ENCODE measurements at regions not wholly inside any gene's neighbourhood (a gene's known extent, or its start where the extent isn't known, plus 50 kb on each side); places are given as distances from the start of the nearest gene placed in this dataset.

- DNase-seq, result no peak
Observed at GRCh38 chr14:101237252-101237616, 324.1 kb upstream of the DIO3 start.

DNA sequence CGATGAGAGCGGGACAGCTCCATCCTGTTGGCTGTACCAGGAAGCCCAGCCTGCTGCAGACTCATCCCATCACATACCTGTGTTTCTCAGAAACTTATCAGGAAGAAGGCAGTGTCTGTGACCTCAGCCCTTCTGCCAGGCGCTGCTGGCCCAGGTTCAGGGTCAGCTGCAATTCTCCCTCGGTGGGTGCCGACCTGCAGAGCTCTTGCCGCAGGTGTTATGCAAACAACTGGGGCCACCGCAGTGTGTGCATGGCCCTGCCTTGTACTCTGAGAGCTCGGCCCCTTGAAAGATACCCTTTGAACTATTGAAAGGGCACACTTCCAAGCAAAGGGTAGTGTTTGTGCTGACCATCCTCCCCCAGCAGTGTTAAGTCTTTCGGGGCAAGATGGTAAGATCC is 322.2 kb upstream of the DIO3 start:
- DNase-seq, result no peak

GRCh38 chr14:101241147-101241546 is 320.1 kb upstream of the DIO3 start:
- no peak for DNase-seq

DNA sequence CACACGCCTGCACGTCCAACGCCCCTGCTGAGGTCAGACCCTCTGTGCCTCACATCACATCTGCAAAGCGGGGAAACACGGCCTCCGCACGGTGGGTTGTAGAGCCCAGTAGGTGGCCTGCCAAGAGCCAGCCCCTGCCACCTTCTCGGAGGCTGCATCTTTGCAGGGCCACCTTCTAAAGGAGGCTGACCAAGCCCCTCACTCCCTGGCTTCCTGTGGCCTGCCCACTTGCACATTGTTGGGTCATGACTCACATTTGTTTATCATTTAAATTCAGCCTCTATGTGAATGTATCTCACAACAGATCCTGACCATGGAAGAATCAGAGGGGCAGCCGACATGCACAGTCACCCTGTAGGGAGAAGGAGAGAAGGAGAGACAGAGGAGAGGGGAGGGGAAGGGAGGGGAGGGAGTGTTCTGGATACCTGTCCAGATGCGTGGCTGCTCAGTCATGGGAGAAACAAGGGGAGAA is 319.5 kb upstream of the DIO3 start:
- no peak for DNase-seq

- DNase-seq, result no peak
Observed at GRCh38 chr14:101242442-101243385, 318.6 kb upstream of the DIO3 start.

DNA sequence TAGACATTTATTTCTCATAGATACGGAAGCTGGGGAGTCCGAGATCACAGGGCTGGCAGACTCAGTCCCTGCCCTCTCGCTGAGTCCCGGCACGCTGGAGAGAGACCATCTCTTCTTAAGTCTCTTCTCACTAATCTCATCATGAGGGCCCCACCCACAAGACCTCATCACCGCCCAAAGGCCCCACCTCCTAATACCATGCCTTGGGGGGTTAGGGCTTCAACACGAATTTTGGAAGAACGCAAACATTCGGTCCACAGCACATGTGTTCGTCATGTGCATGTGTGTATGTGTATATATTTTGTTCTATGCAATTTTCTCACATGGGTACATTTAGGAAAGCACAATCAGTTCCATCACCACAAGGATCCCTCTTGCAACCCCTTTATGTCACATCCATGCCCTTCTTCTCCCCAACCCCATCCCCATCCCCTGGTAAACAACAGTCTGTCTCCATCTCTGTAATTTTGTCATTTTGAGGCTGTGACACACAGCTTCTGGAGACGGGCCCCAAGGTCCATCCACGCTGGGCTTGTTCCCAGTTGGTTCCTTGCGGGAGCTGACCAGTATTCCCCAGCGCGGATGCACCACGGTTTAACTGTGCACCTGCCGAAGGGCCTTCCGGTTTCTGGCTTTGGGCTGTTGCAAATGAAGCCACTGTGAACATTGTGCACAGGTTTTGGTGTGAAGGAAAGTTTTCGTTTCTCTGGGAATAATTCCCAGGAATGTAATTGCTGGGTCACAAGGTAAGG is 317.5 kb upstream of the DIO3 start:
- DNase-seq, result no peak

- DNase-seq, result no peak
Observed at GRCh38 chr14:101246894-101247841, 314.1 kb upstream of the DIO3 start.

DNA sequence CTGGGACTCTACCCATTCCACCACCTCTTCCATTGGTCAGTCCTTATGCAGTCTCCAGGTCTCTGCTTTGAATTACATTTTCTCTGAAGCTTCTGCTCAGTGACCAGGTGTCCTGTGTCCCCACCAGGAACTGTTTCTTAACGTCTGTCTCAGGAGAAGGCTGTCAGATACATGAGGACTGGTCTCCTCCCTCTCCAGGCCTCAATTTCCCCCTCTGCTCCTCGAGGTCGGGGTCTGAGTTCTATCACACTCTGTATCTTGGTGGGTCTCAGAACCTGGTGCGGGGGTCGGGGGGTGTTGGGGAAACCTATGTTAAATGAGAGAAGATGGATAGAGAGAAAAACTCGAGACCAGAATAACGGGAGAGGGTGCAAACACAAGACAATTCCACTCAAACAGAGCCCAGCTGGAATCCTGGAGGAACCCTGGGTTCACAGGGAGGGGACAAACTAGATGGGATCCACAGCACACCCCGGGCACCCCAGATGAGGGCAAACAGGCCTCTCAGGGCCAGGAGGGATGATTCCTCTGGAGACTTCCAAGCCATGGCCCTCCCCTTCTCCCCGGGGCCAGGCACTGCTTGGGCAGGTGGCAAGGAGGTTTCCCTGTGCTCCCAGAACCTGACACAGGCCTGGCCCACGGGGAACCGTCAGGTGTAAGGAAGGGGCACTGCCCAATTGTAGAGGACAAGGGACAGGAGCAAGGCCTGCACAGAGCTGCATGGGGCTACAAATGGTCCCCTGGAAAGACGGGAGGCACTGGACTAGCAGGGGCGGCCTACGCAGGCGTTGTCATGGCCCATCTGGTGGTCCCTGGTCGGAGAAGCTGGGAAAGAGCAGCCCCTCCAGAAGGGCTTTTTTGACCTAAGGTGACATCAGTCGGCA is 313.2 kb upstream of the DIO3 start:
- no peak for DNase-seq

DNA sequence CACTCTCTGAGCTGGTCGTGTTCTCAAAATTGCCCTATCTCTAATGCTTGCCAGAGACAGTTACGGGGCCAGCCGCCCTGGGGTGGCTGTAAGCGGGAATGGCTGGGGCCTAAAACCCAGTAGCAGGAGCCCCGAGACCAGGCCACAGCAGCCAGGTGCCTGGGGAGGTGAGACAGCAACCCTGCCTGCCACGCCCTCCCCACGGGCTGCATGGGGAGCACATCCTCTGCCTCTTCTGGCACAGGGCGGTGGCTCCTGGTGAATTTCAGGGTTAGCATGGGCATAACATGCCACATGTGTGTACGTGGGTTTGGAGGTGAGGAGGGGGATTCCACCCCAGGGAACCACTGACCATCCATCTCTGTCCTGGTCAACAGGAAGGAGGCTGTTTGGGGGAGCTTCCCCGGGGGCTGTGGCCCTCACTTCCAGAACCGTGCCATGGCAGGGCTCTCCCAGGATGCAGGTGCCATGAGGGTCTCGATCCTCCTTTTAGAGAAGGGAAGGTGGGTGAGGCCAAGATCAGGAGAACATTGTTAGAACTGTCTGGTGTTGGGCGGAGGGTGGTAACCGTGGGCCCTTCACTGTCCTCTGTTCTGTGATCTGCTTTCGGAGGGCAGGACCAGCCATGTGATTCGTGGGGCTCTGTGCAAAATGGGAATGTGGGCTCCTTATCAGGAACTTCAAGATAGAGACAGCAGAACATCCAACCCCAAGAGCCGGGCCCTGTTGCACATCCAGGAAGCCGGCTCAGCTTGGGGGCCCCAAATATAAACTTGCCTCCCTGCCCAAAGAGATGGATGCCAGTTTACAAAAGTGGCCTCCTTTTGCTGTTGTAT is 312.2 kb upstream of the DIO3 start:
- no peak for DNase-seq

- DNase-seq, result no peak
Observed at GRCh38 chr14:101249676-101250036, 311.6 kb upstream of the DIO3 start.

DNA sequence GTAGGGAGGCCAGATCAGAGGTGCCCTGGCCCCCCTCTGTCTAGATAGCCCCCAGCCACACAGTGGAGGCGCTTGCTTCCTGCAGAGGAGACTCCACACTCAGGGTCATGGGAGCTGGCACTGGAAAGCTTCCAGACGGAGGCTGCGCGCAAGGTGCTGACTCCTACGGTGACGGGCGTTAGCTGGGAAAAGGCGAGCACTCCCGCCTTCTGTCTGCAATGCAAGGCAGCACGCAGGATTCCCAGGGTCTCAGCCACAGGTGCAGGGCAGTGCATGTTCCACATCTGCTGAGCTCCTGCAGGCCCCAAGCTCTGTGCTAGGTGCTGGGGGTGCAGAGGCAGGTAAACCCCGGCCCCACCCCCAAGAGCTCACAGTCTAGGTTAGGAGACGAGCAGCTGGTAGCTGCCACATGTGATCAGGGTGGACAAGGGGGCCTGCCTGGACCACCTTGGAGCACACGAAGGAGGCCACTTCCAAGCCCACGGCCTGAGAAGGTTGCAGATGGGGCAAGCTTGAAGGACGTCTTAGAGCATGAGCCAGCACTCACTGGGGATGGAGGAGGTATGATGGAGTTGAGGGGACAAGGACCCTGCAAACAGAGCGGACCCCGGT is 310.9 kb upstream of the DIO3 start:
- DNase-seq, result peak in 2 of 56 donors; percentile 9 to 18

DNA sequence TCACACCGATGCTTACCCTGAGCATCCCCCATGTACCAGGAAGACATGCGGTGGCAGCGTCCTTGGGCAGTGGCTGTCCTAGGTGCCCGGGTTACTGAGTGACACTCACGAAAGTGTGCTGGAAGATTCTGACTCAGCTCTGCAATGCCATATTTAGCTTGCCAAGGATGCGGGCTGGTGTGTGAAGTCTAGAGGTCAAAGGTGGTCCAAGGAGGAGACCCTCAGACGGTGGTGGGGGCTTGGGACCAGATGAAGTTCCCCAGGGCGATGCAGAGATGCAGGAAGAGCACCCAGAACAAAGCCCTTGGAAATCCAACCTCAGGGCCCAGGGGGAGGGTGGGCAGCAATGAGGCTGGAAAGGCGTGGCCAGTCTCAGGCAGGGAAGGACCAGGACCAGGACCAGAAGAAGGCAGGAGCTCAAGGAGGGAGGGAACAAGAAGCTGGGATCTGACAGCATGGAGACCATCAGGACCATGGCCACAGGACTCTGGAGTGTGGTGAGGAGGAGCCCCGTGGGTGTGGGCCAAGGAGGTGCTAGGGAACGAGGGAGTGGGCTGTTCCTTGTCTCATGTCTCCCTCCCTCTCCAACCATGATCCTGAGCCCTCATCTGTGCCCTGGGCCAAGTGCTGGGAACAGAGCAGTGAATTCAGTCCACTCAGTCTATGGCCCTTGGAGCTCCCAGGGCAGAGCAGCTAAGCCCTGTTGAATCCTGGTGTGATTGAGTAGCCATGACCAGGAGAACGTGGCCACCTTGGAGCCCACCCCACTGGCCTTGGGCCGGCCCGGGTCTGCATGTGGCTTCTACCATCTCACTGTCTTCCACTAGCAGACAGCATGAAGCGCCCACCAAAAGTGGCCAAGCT is 310.1 kb upstream of the DIO3 start:
- no peak for DNase-seq

GRCh38 chr14:101251812-101252442 is 309.4 kb upstream of the DIO3 start:
- DNase-seq, result no peak

DNA sequence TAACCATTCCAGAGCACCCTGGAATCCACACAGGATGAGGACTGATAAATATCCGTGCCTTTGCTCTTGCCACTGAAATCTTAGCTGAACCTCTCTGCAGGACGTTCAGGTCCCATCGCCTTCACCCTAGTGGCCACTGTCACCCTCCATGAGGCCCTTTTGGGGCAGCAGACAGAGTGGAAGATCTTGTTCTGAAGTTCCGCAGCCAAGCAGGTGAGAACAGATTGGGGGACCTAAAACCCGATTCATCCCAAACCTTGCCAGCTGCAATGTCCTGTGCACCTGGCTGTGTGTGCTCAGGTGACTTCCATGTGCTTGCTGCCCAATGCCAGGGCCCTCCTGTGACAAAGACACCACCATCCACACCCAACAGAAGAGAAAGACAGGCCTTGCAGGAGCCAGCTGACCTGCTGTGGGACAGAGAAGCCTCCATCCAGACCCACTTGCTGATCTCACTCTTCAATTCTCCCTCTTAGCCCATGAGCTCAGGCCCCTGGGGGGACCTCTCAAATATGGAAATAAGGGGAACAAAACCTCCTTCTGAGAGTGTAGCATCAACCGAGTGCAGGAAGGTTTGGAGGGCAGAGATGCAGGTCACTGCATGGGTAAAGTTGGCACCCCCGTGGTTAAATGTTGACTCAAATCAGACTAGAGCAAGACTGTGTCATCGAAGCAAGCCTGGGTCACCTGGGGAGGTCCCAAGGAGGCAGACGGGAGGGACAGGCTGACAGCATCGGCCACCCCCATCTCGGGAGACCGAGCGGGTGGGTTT is 308.7 kb upstream of the DIO3 start:
- no peak for DNase-seq

- no peak for DNase-seq
Observed at GRCh38 chr14:101253948-101254347, 307.3 kb upstream of the DIO3 start.

Measured in amygdala (tissue), 56 donors.